ENCODE measurements at regions not wholly inside any gene's neighbourhood (a gene's known extent, or its start where the extent isn't known, plus 50 kb on each side); places are given as distances from the start of the nearest gene placed in this dataset.

- Mint-ChIP-seq H3K4me1 (no peaks in the 10 kb centered on the region), H3K36me3 (no peaks in the 10 kb centered on the region), H3K27ac (no peak overlapping the region), H3K9me3 (no peaks in the 10 kb centered on the region), H3K27me3 (peaks cover 0 to 2% of the 10 kb centered on the region in 2 donors), H3K4me3 (no peak overlapping the region)
- H3K4me1 ChIP-seq (ENCODE audit: insufficient read depth, low read length), result no peaks in the 10 kb centered on the region
- no peaks in the 10 kb centered on the region for H3K36me3 ChIP-seq (ENCODE audit: insufficient read depth, low read length)
- no peaks in the 10 kb centered on the region for H3K9me3 ChIP-seq (ENCODE audit: control insufficient read depth in 1 of 2, low read length in 2 of 2)
- no peaks in the 10 kb centered on the region for H3K27me3 ChIP-seq (ENCODE audit: insufficient read depth, low read length)
- intact Hi-C loops (cut with micrococcal nuclease), result no loop called here
- ChIA-PET CTCF (ENCODE audit: partially characterized antibody) (no interaction called here), POLR2A (ENCODE audit: partially characterized antibody) (no interaction called here)
- H3K27ac ChIP-seq (ENCODE audit: low read depth, low read length), result no peak overlapping the region
- no peak overlapping the region for H3K4me3 ChIP-seq (ENCODE audit: low read length in 2 of 2)
- DNase-seq, result no peak
Measured at GRCh38 chr5:68631884-68632283, 416.3 kb downstream of the PIK3R1 start.

- Mint-ChIP-seq H3K36me3 (no peaks in the 10 kb centered on the region), H3K27me3 (peaks cover 4 to 5% of the 10 kb centered on the region in 2 donors), H3K9me3 (peaks cover 0 to 3% (median 0%) of the 10 kb centered on the region in 8 donors), H3K27ac (no peak overlapping the region), H3K4me3 (no peak overlapping the region), H3K4me1 (no peaks in the 10 kb centered on the region)
- Histone ChIP-seq H3K36me3 (ENCODE audit: insufficient read depth, low read length) (no peaks in the 10 kb centered on the region), H3K9me3 (ENCODE audit: control insufficient read depth in 1 of 2, low read length in 2 of 2) (no peaks in the 10 kb centered on the region), H3K27ac (ENCODE audit: low read depth, low read length) (no peak overlapping the region), H3K27me3 (ENCODE audit: insufficient read depth, low read length) (no peaks in the 10 kb centered on the region), H3K4me1 (ENCODE audit: insufficient read depth, low read length) (no peaks in the 10 kb centered on the region), H3K4me3 (ENCODE audit: low read length in 2 of 2) (no peak overlapping the region)
- no peak for DNase-seq
- intact Hi-C loops (cut with micrococcal nuclease), result no loop called here
- ChIA-PET CTCF (ENCODE audit: partially characterized antibody) (no interaction called here), POLR2A (ENCODE audit: partially characterized antibody) (no interaction called here)
Measured at GRCh38 chr5:68641211-68641610, 425.7 kb downstream of the PIK3R1 start.

- intact Hi-C loops (cut with micrococcal nuclease), result no loop called here
- H3K27me3 Mint-ChIP-seq, result peaks cover 4 to 6% of the 10 kb centered on the region in 2 donors
- CTCF ChIA-PET (ENCODE audit: partially characterized antibody), result interaction anchor here (0.7 kb wide), 1 partner anchor 8 kb away, joined by 3 read pairs; no protein-coding TSS in a partner anchor
- Histone ChIP-seq H3K36me3 (ENCODE audit: insufficient read depth, low read length) (no peaks in the 10 kb centered on the region), H3K27ac (ENCODE audit: low read depth, low read length) (no peak overlapping the region), H3K4me3 (ENCODE audit: low read length in 2 of 2) (no peak overlapping the region), H3K4me1 (ENCODE audit: insufficient read depth, low read length) (no peaks in the 10 kb centered on the region), H3K9me3 (ENCODE audit: control insufficient read depth in 1 of 2, low read length in 2 of 2) (no peaks in the 10 kb centered on the region), H3K27me3 (ENCODE audit: insufficient read depth, low read length) (no peaks in the 10 kb centered on the region)
- peaks cover 0 to 3% (median 0%) of the 10 kb centered on the region in 8 donors for H3K9me3 Mint-ChIP-seq
- H3K4me1 Mint-ChIP-seq, result no peaks in the 10 kb centered on the region
- H3K4me3 Mint-ChIP-seq, result no peak overlapping the region
- no peak overlapping the region for H3K27ac Mint-ChIP-seq
- no peaks in the 10 kb centered on the region for H3K36me3 Mint-ChIP-seq
- POLR2A ChIA-PET (ENCODE audit: partially characterized antibody), result no interaction called here
- no peak for DNase-seq
Measured at GRCh38 chr5:68643064-68643463, 427.5 kb downstream of the PIK3R1 start.

- CTCF ChIA-PET (ENCODE audit: partially characterized antibody), result no interaction called here
Measured at GRCh38 chr5:68644971-68645370, 429.4 kb downstream of the PIK3R1 start.

GRCh38 chr5:68646144-68646543 lies 430.6 kb downstream of the PIK3R1 start:
- POLR2A ChIA-PET (ENCODE audit: partially characterized antibody), result no interaction called here
- H3K9me3 Mint-ChIP-seq, result peaks cover 0 to 3% (median 0%) of the 10 kb centered on the region in 8 donors
- intact Hi-C loops (cut with micrococcal nuclease), result no loop called here
- Histone ChIP-seq H3K36me3 (ENCODE audit: insufficient read depth, low read length) (no peaks in the 10 kb centered on the region), H3K9me3 (ENCODE audit: control insufficient read depth in 1 of 2, low read length in 2 of 2) (no peaks in the 10 kb centered on the region), H3K4me1 (ENCODE audit: insufficient read depth, low read length) (no peaks in the 10 kb centered on the region), H3K27ac (ENCODE audit: low read depth, low read length) (no peak overlapping the region), H3K27me3 (ENCODE audit: insufficient read depth, low read length) (no peaks in the 10 kb centered on the region), H3K4me3 (ENCODE audit: low read length in 2 of 2) (no peak overlapping the region)
- H3K27me3 Mint-ChIP-seq, result peaks cover 4% of the 10 kb centered on the region in 2 donors
- DNase-seq, result no peak
- H3K4me3 Mint-ChIP-seq, result no peak overlapping the region
- H3K4me1 Mint-ChIP-seq, result no peaks in the 10 kb centered on the region
- no peak overlapping the region for H3K27ac Mint-ChIP-seq
- CTCF ChIA-PET (ENCODE audit: partially characterized antibody), result no interaction called here
- H3K36me3 Mint-ChIP-seq, result no peaks in the 10 kb centered on the region

More at GRCh38 chr5:68644971-68645370, 429.4 kb downstream of the PIK3R1 start:
- Mint-ChIP-seq H3K36me3 (no peaks in the 10 kb centered on the region), H3K4me3 (no peak overlapping the region), H3K27me3 (peaks cover 4% of the 10 kb centered on the region in 2 donors), H3K4me1 (no peaks in the 10 kb centered on the region), H3K9me3 (peaks cover 0 to 3% (median 0%) of the 10 kb centered on the region in 8 donors), H3K27ac (no peak overlapping the region)
- POLR2A ChIA-PET (ENCODE audit: partially characterized antibody), result no interaction called here
- intact Hi-C loops (cut with micrococcal nuclease), result no loop called here
- H3K27ac ChIP-seq (ENCODE audit: low read depth, low read length), result no peak overlapping the region
- no peaks in the 10 kb centered on the region for H3K4me1 ChIP-seq (ENCODE audit: insufficient read depth, low read length)
- no peaks in the 10 kb centered on the region for H3K9me3 ChIP-seq (ENCODE audit: control insufficient read depth in 1 of 2, low read length in 2 of 2)
- H3K4me3 ChIP-seq (ENCODE audit: low read length in 2 of 2), result no peak overlapping the region
- no peaks in the 10 kb centered on the region for H3K36me3 ChIP-seq (ENCODE audit: insufficient read depth, low read length)
- no peaks in the 10 kb centered on the region for H3K27me3 ChIP-seq (ENCODE audit: insufficient read depth, low read length)
- DNase-seq, result no peak

GRCh38 chr5:68647743-68648142 lies 432.2 kb downstream of the PIK3R1 start:
- POLR2A ChIA-PET (ENCODE audit: partially characterized antibody), result no interaction called here
- H3K4me3 Mint-ChIP-seq, result no peak overlapping the region

GRCh38 chr5:68648944-68649857 lies 433.6 kb downstream of the PIK3R1 start:
- H3K36me3 ChIP-seq (ENCODE audit: insufficient read depth, low read length), result no peaks in the 10 kb centered on the region
- no peaks in the 10 kb centered on the region for H3K4me1 ChIP-seq (ENCODE audit: insufficient read depth, low read length)
- H3K36me3 Mint-ChIP-seq, result no peaks in the 10 kb centered on the region
- H3K27me3 Mint-ChIP-seq, result peaks cover 1% of the 10 kb centered on the region in 2 donors
- no peaks in the 10 kb centered on the region for H3K9me3 ChIP-seq (ENCODE audit: control insufficient read depth in 1 of 2, low read length in 2 of 2)
- no peaks in the 10 kb centered on the region for H3K4me1 Mint-ChIP-seq
- no peak overlapping the region for H3K4me3 Mint-ChIP-seq
- ChIA-PET CTCF (ENCODE audit: partially characterized antibody) (no interaction called here), POLR2A (ENCODE audit: partially characterized antibody) (no interaction called here)
- no peak overlapping the region for H3K4me3 ChIP-seq (ENCODE audit: low read length in 2 of 2)
- DNase-seq, result no peak
- H3K9me3 Mint-ChIP-seq, result no peaks in the 10 kb centered on the region
- no peak overlapping the region for H3K27ac ChIP-seq (ENCODE audit: low read depth, low read length)
- intact Hi-C loops (cut with micrococcal nuclease), result no loop called here
- no peaks in the 10 kb centered on the region for H3K27me3 ChIP-seq (ENCODE audit: insufficient read depth, low read length)
- H3K27ac Mint-ChIP-seq, result no peak overlapping the region

More at GRCh38 chr5:68647743-68648142, 432.2 kb downstream of the PIK3R1 start:
- Mint-ChIP-seq H3K27me3 (peaks cover 1 to 4% of the 10 kb centered on the region in 2 donors), H3K27ac (no peak overlapping the region), H3K4me1 (no peaks in the 10 kb centered on the region), H3K36me3 (no peaks in the 10 kb centered on the region), H3K9me3 (no peaks in the 10 kb centered on the region)
- intact Hi-C loops (cut with micrococcal nuclease), result no loop called here
- no peaks in the 10 kb centered on the region for H3K36me3 ChIP-seq (ENCODE audit: insufficient read depth, low read length)
- H3K4me3 ChIP-seq (ENCODE audit: low read length in 2 of 2), result no peak overlapping the region
- no peak for DNase-seq
- H3K27ac ChIP-seq (ENCODE audit: low read depth, low read length), result no peak overlapping the region
- no peaks in the 10 kb centered on the region for H3K9me3 ChIP-seq (ENCODE audit: control insufficient read depth in 1 of 2, low read length in 2 of 2)
- CTCF ChIA-PET (ENCODE audit: partially characterized antibody), result interaction anchor here (1.3 kb wide), 1 partner anchor 19 kb away, joined by 4 read pairs; no protein-coding TSS in a partner anchor
- no peaks in the 10 kb centered on the region for H3K4me1 ChIP-seq (ENCODE audit: insufficient read depth, low read length)
- H3K27me3 ChIP-seq (ENCODE audit: insufficient read depth, low read length), result no peaks in the 10 kb centered on the region

Data from CD4-positive, alpha-beta memory T cell (primary cell).